ENCODE measurements at regions not wholly inside any gene's neighbourhood (a gene's known extent, or its start where the extent isn't known, plus 50 kb on each side); places are given as distances from the start of the nearest gene placed in this dataset.
A peak's percentile ranks its signal among the peaks of the same experiment; 100 is the strongest.

GRCh38 chr14:104396682-104397470, 182.7 kb upstream of the C14orf180 start:
- Histone ChIP-seq H3K27ac (ENCODE audit: poor library complexity, severe bottlenecking) (no peak overlapping the region), H3K27me3 (ENCODE audit: insufficient read depth, poor library complexity, severe bottlenecking) (peaks cover 34% of the 10 kb centered on the region), H3K4me1 (ENCODE audit: insufficient read depth, poor library complexity, severe bottlenecking) (no peaks in the 10 kb centered on the region), H3K4me3 (ENCODE audit: severe bottlenecking) (no peak overlapping the region), H3K36me3 (ENCODE audit: low read depth) (no peaks in the 10 kb centered on the region), H3K9me3 (ENCODE audit: severe bottlenecking) (peaks cover 11% of the 10 kb centered on the region)
- no peak for ATAC-seq (ENCODE audit: low read depth)
- peak; percentile 52 for DNase-seq (ENCODE audit: low spot score)
- no peak for TF ChIP-seq CTCF (IDR thresholded peaks at IDR 0.05; ENCODE audit: poor library complexity, severe bottlenecking)

GRCh38 chr14:104397956-104398355, 181.6 kb upstream of the C14orf180 start:
- ATAC-seq (ENCODE audit: low read depth) (no peak), DNase-seq (ENCODE audit: low spot score) (no peak)
- no peak for TF ChIP-seq CTCF (IDR thresholded peaks at IDR 0.05; ENCODE audit: poor library complexity, severe bottlenecking)
- Histone ChIP-seq H3K9me3 (ENCODE audit: severe bottlenecking) (peaks cover 11% of the 10 kb centered on the region), H3K4me3 (ENCODE audit: severe bottlenecking) (no peak overlapping the region), H3K36me3 (ENCODE audit: low read depth) (no peaks in the 10 kb centered on the region), H3K27ac (ENCODE audit: poor library complexity, severe bottlenecking) (no peak overlapping the region), H3K4me1 (ENCODE audit: insufficient read depth, poor library complexity, severe bottlenecking) (no peaks in the 10 kb centered on the region), H3K27me3 (ENCODE audit: insufficient read depth, poor library complexity, severe bottlenecking) (peaks cover 23% of the 10 kb centered on the region)

- no peak overlapping the region for H3K27ac ChIP-seq (ENCODE audit: poor library complexity, severe bottlenecking)
- no peaks in the 10 kb centered on the region for H3K4me1 ChIP-seq (ENCODE audit: insufficient read depth, poor library complexity, severe bottlenecking)
- H3K9me3 ChIP-seq (ENCODE audit: severe bottlenecking): peaks cover 11% of the 10 kb centered on the region
- TF ChIP-seq CTCF (IDR thresholded peaks at IDR 0.05; ENCODE audit: poor library complexity, severe bottlenecking): no peak
- ATAC-seq (ENCODE audit: low read depth) (no peak), DNase-seq (ENCODE audit: low spot score) (peak; percentile 26)
- H3K36me3 ChIP-seq (ENCODE audit: low read depth): no peaks in the 10 kb centered on the region
- H3K4me3 ChIP-seq (ENCODE audit: severe bottlenecking): no peak overlapping the region
- H3K27me3 ChIP-seq (ENCODE audit: insufficient read depth, poor library complexity, severe bottlenecking): peaks cover 16% of the 10 kb centered on the region
Measured at GRCh38 chr14:104398656-104399055, 180.9 kb upstream of the C14orf180 start.

GRCh38 chr14:104399432-104400155, 180.0 kb upstream of the C14orf180 start:
- peaks cover 11% of the 10 kb centered on the region for H3K9me3 ChIP-seq (ENCODE audit: severe bottlenecking)
- no peaks in the 10 kb centered on the region for H3K36me3 ChIP-seq (ENCODE audit: low read depth)
- peaks cover 16% of the 10 kb centered on the region for H3K27me3 ChIP-seq (ENCODE audit: insufficient read depth, poor library complexity, severe bottlenecking)
- no peak overlapping the region for H3K4me3 ChIP-seq (ENCODE audit: severe bottlenecking)
- ATAC-seq (ENCODE audit: low read depth) (no peak), DNase-seq (ENCODE audit: low spot score) (peak; percentile 30)
- H3K27ac ChIP-seq (ENCODE audit: poor library complexity, severe bottlenecking): no peak overlapping the region
- no peaks in the 10 kb centered on the region for H3K4me1 ChIP-seq (ENCODE audit: insufficient read depth, poor library complexity, severe bottlenecking)
- no peak for TF ChIP-seq CTCF (IDR thresholded peaks at IDR 0.05; ENCODE audit: poor library complexity, severe bottlenecking)
